WTC11 (cell line): ENCODE measurements at regions not wholly inside any gene's neighbourhood (a gene's known extent, or its start where the extent isn't known, plus 50 kb on each side); places are given as distances from the start of the nearest gene placed in this dataset.

Source experiments
- ATAC-seq: fragments of 200-7000 bp; cut with Tn5 transposase; 2 replicates; pipeline ENCODE4 v1.10.0; 2021; ENCODE audit warnings: mild to moderate bottlenecking, moderate library complexity
- CTCF ChIA-PET: fragments of 300-600 bp; sonication (Branson Sonifier 250); formaldehyde crosslinking; loops from one replicate; lab custom pipeline; 2021; ENCODE audit warnings: antibody characterized with exemption; lab: Charles Lee
- POLR2A ChIA-PET: fragments of 350-600 bp; sonication (Branson Sonifier 250); formaldehyde crosslinking; loops from one replicate; lab custom pipeline; 2021; ENCODE audit warnings: antibody characterized with exemption; lab: Charles Lee
- DNase-seq: peaks from one replicate; pipeline ENCODE4 v3.0.0; 2021; ENCODE audit warnings: low spot score
- H3K27ac Mint-ChIP-seq: 2 replicates; pipeline ENCODE4 v1.8.0; 2021; ENCODE audit warnings: mixed read lengths
- H3K27me3 Mint-ChIP-seq: 2 replicates; pipeline ENCODE4 v1.8.0; 2021; ENCODE audit warnings: low read depth, mild to moderate bottlenecking, moderate library complexity, mixed read lengths
- H3K36me3 Mint-ChIP-seq: 2 replicates; pipeline ENCODE4 v1.8.0; 2021; ENCODE audit warnings: mixed read lengths
- H3K4me1 Mint-ChIP-seq: 2 replicates; pipeline ENCODE4 v1.8.0; 2022; ENCODE audit warnings: mixed read lengths
- H3K4me3 Mint-ChIP-seq: 2 replicates; pipeline ENCODE4 v1.8.0; 2021; ENCODE audit warnings: mild to moderate bottlenecking, moderate library complexity, mixed read lengths
- H3K9me3 Mint-ChIP-seq: 2 replicates; pipeline ENCODE4 v1.8.0; 2021; ENCODE audit warnings: mixed read lengths
- CDX4 ChIP-seq: fragments of 250-450 bp; sonication (Bioruptor Pico); IDR thresholded peaks from 2 replicates; pipeline ENCODE4 v1.9.0; 2021; ENCODE audit warnings: moderate library complexity, mild to moderate bottlenecking, inconsistent platforms, borderline replicate concordance
- CREM ChIP-seq: sonication (generic); formaldehyde crosslinking; IDR thresholded peaks from 2 replicates; pipeline ENCODE4 v1.8.1; 2022; ENCODE audit warnings: mild to moderate bottlenecking, missing genetic modification reagents, moderate library complexity
- IRF2 ChIP-seq: sonication (generic); formaldehyde crosslinking; IDR thresholded peaks from 2 replicates; pipeline ENCODE4 v1.8.0; 2022; ENCODE audit warnings: low read depth, missing genetic modification reagents, borderline replicate concordance
- NFATC4 ChIP-seq: fragments of 250-450 bp; sonication (Bioruptor Pico); IDR thresholded peaks from 2 replicates; pipeline ENCODE4 v1.9.0; 2021; ENCODE audit warnings: mild to moderate bottlenecking
- NFE2L1 ChIP-seq: sonication (generic); formaldehyde crosslinking; IDR thresholded peaks from 2 replicates; pipeline ENCODE4 v1.8.1; 2023; ENCODE audit warnings: missing genetic modification reagents
- NR1H2 ChIP-seq: sonication (generic); formaldehyde crosslinking; IDR thresholded peaks from 2 replicates; pipeline ENCODE4 v1.9.0; 2021; ENCODE audit warnings: mild to moderate bottlenecking, moderate library complexity, missing genetic modification reagents
- PRDM15 ChIP-seq: sonication (generic); formaldehyde crosslinking; IDR thresholded peaks from 2 replicates; pipeline ENCODE4 v1.8.0; 2022; ENCODE audit warnings: missing genetic modification reagents
- PRRX2 ChIP-seq: fragments of 250-450 bp; sonication (Bioruptor Pico); IDR thresholded peaks from 2 replicates; pipeline ENCODE4 v1.8.0; 2021; ENCODE audit warnings: mild to moderate bottlenecking
- USF2 ChIP-seq: sonication (generic); formaldehyde crosslinking; IDR thresholded peaks from 2 replicates; pipeline ENCODE4 v1.8.1; 2023; ENCODE audit warnings: mild to moderate bottlenecking, missing genetic modification reagents, moderate library complexity
- ZBTB21 ChIP-seq: sonication (generic); formaldehyde crosslinking; IDR thresholded peaks from 2 replicates; pipeline ENCODE4 v1.8.1; 2023; ENCODE audit warnings: mild to moderate bottlenecking, missing genetic modification reagents, borderline replicate concordance
- ZNF219 ChIP-seq: sonication (generic); formaldehyde crosslinking; IDR thresholded peaks from 2 replicates; pipeline ENCODE4 v1.8.0; 2023; ENCODE audit warnings: missing genetic modification reagents, mild to moderate bottlenecking, borderline replicate concordance
- ZNF281 ChIP-seq: sonication (generic); formaldehyde crosslinking; IDR thresholded peaks from 2 replicates; pipeline ENCODE4 v1.8.0; 2023; ENCODE audit warnings: mild to moderate bottlenecking, missing genetic modification reagents
- ZNF671 ChIP-seq: fragments of 250-450 bp; sonication (Bioruptor Pico); IDR thresholded peaks from 2 replicates; pipeline ENCODE4 v1.8.0; 2021; ENCODE audit warnings: mild to moderate bottlenecking
- TF ChIP-seq, protein P1 (sequence below): fragments of 200-600 bp; IDR thresholded peaks from 2 replicates; pipeline ENCODE4 v1.8.0; 2022; ENCODE audit warnings: antibody characterized with exemption
- TF ChIP-seq, protein P2 (sequence below): sonication (generic); formaldehyde crosslinking; conservative IDR thresholded peaks from 2 replicates; pipeline ENCODE4 v1.8.1; 2022; ENCODE audit warnings: mild to moderate bottlenecking, missing genetic modification reagents
- TF ChIP-seq, protein P3 (sequence below): sonication (generic); formaldehyde crosslinking; IDR thresholded peaks from 2 replicates; pipeline ENCODE4 v1.8.1; 2023; ENCODE audit warnings: mild to moderate bottlenecking, missing genetic modification reagents, borderline replicate concordance

DNA sequence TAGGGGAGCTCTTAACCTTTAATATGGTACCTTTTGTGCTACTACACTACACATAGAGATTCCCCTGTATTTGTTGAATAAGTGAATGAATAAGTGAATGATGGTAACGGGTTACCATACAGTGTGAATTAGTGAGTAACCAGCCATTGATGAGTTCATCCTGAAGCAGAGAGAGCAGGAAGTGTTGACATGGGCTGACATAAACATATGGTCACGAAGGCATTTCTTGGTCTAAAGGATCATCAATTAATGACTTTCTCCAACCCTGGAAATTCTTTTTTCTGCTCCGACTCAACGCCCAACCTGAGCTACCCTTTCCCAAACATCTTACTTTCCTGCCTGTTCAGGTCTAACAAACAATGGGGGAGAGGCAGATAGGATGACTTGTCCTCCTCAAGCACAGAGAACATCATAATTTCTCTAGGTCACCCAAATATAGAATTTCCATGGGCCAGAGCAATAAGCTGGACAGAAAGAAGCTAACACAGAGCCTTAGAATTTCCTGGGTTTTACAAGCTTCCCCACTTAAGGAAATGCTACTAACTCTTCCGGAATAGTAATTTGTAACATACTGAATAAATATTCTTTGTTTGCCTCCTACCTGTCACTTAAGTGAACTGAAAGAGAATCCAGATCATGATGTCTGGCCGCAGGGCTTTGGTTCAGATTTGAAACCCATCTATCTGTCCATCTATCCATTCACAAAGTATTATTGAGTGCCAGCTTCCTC lies 114.7 kb upstream of the NGF start:
- Mint-ChIP-seq H3K4me3 (no peak overlapping the region), H3K36me3 (no peaks in the 10 kb centered on the region), H3K27ac (no peak overlapping the region), H3K4me1 (no peaks in the 10 kb centered on the region), H3K27me3 (no peaks in the 10 kb centered on the region), H3K9me3 (no peaks in the 10 kb centered on the region)
- no peak for ATAC-seq
- ChIA-PET POLR2A (no interaction called here), CTCF (interaction anchor here (0.8 kb wide), 1 partner anchor 143 kb away, joined by 3 read pairs; no protein-coding TSS in a partner anchor)
- TF ChIP-seq, protein P1, sequence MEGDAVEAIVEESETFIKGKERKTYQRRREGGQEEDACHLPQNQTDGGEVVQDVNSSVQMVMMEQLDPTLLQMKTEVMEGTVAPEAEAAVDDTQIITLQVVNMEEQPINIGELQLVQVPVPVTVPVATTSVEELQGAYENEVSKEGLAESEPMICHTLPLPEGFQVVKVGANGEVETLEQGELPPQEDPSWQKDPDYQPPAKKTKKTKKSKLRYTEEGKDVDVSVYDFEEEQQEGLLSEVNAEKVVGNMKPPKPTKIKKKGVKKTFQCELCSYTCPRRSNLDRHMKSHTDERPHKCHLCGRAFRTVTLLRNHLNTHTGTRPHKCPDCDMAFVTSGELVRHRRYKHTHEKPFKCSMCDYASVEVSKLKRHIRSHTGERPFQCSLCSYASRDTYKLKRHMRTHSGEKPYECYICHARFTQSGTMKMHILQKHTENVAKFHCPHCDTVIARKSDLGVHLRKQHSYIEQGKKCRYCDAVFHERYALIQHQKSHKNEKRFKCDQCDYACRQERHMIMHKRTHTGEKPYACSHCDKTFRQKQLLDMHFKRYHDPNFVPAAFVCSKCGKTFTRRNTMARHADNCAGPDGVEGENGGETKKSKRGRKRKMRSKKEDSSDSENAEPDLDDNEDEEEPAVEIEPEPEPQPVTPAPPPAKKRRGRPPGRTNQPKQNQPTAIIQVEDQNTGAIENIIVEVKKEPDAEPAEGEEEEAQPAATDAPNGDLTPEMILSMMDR: no peak
- TF ChIP-seq CREM (no peak), NR1H2 (CRISPR knock-in tag) (no peak), ZNF281 (CRISPR knock-in tag) (no peak), PRDM15 (CRISPR knock-in tag) (no peak)
- no peak for DNase-seq

DNA sequence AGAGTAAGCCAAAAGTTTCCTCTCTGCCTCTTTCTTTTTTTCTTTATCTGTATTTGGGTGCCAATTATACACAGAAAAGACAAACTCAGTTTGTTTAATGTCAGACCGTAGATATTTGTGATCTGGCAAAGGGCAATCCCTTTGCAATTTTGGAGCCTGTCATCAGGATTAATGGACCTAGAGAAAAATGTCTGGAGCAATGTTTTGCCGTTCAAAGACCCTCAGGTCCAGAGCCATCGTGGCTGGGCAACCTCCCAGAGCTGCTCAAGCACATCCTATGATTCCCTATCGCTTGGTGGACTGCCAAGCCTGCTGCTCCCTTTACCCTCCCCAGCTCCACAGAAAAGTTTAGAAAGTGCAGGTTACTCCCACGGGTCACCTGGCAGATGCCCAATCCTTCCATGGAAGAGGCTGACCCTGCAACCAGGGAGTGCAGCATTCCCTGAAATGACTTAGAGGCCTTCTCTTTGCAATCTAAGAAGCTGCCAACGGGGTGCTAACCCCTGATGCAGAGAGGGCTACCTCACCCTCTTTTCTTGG lies 112.5 kb upstream of the NGF start:
- Mint-ChIP-seq H3K4me1 (no peaks in the 10 kb centered on the region), H3K27ac (no peak overlapping the region), H3K36me3 (no peaks in the 10 kb centered on the region), H3K9me3 (no peaks in the 10 kb centered on the region), H3K27me3 (no peaks in the 10 kb centered on the region), H3K4me3 (no peak overlapping the region)
- DNase-seq (no peak), ATAC-seq (no peak)
- POLR2A ChIA-PET: no interaction called here
- CTCF ChIA-PET: no interaction called here
- TF ChIP-seq USF2 (no peak), ZNF219 (CRISPR knock-in tag) (no peak), ZBTB21 (CRISPR knock-in tag) (no peak), ZNF281 (CRISPR knock-in tag) (no peak), NR1H2 (CRISPR knock-in tag) (no peak), PRRX2 (CRISPR knock-in tag) (no peak), CDX4 (CRISPR knock-in tag) (no peak), NFE2L1 (CRISPR knock-in tag) (no peak), NFATC4 (CRISPR knock-in tag) (no peak), IRF2 (CRISPR knock-in tag) (no peak), ZNF671 (CRISPR knock-in tag) (no peak)
- TF ChIP-seq, protein P2, sequence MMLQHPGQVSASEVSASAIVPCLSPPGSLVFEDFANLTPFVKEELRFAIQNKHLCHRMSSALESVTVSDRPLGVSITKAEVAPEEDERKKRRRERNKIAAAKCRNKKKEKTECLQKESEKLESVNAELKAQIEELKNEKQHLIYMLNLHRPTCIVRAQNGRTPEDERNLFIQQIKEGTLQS (CRISPR knock-in tag): no peak
- TF ChIP-seq, protein P3, sequence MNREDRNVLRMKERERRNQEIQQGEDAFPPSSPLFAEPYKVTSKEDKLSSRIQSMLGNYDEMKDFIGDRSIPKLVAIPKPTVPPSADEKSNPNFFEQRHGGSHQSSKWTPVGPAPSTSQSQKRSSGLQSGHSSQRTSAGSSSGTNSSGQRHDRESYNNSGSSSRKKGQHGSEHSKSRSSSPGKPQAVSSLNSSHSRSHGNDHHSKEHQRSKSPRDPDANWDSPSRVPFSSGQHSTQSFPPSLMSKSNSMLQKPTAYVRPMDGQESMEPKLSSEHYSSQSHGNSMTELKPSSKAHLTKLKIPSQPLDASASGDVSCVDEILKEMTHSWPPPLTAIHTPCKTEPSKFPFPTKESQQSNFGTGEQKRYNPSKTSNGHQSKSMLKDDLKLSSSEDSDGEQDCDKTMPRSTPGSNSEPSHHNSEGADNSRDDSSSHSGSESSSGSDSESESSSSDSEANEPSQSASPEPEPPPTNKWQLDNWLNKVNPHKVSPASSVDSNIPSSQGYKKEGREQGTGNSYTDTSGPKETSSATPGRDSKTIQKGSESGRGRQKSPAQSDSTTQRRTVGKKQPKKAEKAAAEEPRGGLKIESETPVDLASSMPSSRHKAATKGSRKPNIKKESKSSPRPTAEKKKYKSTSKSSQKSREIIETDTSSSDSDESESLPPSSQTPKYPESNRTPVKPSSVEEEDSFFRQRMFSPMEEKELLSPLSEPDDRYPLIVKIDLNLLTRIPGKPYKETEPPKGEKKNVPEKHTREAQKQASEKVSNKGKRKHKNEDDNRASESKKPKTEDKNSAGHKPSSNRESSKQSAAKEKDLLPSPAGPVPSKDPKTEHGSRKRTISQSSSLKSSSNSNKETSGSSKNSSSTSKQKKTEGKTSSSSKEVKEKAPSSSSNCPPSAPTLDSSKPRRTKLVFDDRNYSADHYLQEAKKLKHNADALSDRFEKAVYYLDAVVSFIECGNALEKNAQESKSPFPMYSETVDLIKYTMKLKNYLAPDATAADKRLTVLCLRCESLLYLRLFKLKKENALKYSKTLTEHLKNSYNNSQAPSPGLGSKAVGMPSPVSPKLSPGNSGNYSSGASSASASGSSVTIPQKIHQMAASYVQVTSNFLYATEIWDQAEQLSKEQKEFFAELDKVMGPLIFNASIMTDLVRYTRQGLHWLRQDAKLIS (CRISPR knock-in tag): no peak
